Omental fat pad (tissue), 3 donors: ENCODE measurements at regions not wholly inside any gene's neighbourhood (a gene's known extent, or its start where the extent isn't known, plus 50 kb on each side); places are given as distances from the start of the nearest gene placed in this dataset.

Experiments used
- ATAC-seq: fragments of 150-250 bp; one replicate; pipeline ENCODE4 v1.9.1; 2016; ENCODE audit warnings: mild to moderate bottlenecking, moderate library complexity; ENCODE audit not compliant: low FRiP score
- DNase-seq: peaks from one replicate; pipeline ENCODE4 v3.0.0-alpha.2; 2019; ENCODE audit warnings: low spot score
- TF ChIP-seq, protein P1 (sequence below), 3 donors: fragments of 450-650 bp; IDR thresholded peaks; one replicate each; pipeline ENCODE4 v1.5.1; 2016 to 2017; ENCODE audit warnings: antibody characterized with exemption in 3 of 3, mild to moderate bottlenecking in 3 of 3, moderate library complexity in 2 of 3

DNA sequence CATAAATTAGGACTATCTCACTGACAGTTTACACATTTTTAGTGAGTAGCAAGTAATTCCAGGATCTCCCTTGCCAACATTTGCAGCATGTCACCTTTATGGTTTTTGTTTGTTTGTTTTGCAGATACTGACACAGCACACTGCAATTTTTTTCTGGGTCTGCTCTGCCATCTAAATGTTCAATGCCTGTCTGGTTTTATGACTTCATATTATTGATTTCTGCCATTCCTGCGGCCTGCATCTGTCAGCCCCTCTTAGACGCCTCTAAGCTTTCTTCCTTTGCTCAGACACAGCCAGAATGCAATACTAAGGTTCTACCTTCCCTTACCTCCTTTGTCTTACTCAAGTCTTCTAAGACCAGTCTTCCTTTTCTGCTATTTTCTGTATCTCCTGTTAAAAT, 321.2 kb upstream of the AZI2 start:
- no peak for DNase-seq
- ATAC-seq, result no peak
- TF ChIP-seq, protein P1, sequence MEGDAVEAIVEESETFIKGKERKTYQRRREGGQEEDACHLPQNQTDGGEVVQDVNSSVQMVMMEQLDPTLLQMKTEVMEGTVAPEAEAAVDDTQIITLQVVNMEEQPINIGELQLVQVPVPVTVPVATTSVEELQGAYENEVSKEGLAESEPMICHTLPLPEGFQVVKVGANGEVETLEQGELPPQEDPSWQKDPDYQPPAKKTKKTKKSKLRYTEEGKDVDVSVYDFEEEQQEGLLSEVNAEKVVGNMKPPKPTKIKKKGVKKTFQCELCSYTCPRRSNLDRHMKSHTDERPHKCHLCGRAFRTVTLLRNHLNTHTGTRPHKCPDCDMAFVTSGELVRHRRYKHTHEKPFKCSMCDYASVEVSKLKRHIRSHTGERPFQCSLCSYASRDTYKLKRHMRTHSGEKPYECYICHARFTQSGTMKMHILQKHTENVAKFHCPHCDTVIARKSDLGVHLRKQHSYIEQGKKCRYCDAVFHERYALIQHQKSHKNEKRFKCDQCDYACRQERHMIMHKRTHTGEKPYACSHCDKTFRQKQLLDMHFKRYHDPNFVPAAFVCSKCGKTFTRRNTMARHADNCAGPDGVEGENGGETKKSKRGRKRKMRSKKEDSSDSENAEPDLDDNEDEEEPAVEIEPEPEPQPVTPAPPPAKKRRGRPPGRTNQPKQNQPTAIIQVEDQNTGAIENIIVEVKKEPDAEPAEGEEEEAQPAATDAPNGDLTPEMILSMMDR (IDR thresholded peaks at IDR 0.05), result no peak

DNA sequence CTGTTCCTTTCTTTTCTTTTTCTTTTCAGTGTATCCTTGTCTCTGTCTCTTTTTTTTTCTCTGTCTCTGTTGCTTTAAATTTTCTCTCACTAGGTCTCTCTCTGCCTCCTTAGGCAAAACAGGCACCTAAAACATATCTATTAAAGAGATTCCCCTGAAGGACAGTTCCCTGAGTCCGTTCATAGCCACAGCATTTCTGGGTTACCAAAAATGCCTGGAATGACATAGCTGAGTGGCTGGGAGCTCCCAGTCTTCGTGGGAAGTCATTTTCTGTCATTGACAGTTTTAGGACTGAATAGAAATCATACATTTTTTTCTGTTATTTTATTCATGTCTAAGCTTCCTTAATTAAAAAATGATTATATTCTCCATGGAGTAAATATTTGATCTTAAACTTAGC, 323.8 kb upstream of the AZI2 start:
- DNase-seq (no peak), ATAC-seq (no peak)
- TF ChIP-seq, protein P1 (IDR thresholded peaks at IDR 0.05), result no peak

DNA sequence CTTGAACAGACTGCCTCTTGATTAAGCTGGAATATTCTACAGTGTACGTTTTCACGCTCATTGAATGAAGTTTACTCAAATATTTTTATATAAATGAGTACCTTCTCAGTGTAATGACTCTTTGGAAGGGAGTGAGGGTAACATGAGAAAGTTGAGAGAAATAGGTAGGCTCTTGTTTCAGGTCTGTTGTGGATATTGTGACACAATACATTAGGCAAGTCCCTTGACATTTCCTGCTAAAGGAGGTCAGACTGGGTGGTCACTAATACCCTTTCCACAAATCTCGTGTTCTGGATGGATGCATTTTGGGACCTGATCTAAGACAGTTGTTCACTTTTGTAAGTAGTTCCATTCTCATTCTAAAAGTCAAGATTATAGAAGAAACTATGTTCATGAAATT, 324.8 kb upstream of the AZI2 start:
- DNase-seq (no peak), ATAC-seq (no peak)
- TF ChIP-seq, protein P1 (IDR thresholded peaks at IDR 0.05), result no peak

GRCh38 chr3:28674212-28674611, 325.6 kb upstream of the AZI2 start:
- DNase-seq (no peak), ATAC-seq (no peak)
- TF ChIP-seq, protein P1 (IDR thresholded peaks at IDR 0.05), result no peak

GRCh38 chr3:28677581-28677980, 329.0 kb upstream of the AZI2 start:
- TF ChIP-seq, protein P1 (IDR thresholded peaks at IDR 0.05), result no peak
- DNase-seq, result no peak
- ATAC-seq, result no peak

DNA sequence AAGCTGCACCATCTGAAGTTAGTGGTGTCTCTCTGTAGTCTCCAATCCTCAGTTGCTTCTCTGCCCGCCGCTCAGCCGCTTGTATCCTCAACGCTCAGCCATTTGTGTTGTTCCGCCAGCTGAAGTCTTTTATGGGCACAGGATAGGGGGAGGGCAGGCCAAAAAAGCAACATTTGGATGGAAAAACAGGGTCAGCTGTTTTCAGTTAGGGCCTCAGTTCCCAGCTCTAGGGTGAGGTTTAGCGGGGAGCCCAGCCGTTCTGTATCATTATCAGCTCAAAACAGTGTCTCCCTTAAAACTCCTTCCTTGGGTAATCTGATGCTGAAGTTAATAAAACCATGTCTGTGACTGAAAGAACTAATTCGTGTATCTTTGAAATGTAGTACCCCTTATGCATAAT, 329.5 kb upstream of the AZI2 start:
- DNase-seq (no peak), ATAC-seq (no peak)
- TF ChIP-seq, protein P1 (IDR thresholded peaks at IDR 0.05), result no peak

GRCh38 chr3:28680050-28680449, 331.4 kb upstream of the AZI2 start:
- TF ChIP-seq, protein P1 (IDR thresholded peaks at IDR 0.05), result no peak
- ATAC-seq (no peak), DNase-seq (no peak)
